IPS DF 19.7 (cell line): ENCODE measurements at regions not wholly inside any gene's neighbourhood (a gene's known extent, or its start where the extent isn't known, plus 50 kb on each side); places are given as distances from the start of the nearest gene placed in this dataset.

Experiments
- DNase-seq: peaks from one replicate; pipeline ENCODE4 v3.0.0-alpha.2; 2013; ENCODE audit warnings: low read depth, low spot score

DNA sequence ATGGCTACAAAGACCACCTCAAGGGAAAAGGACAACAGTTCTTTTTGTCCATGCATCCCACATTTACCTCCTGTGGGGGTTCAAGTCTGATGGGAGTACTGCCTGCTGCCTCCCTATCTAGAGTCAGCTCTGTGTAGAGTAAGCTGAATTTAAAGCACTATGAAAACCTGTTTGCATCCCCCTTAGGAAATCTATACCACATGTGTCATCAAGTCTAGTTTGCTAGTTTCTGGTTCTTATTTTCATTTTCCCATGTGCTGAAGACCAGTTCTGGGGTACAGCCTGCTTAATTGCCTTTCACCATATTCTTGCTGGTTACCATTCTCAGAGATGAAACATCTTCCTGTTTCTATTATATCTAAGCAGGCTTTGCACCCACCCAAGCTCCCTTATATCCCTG, 470.3 kb downstream of the MBD2 start:
- DNase-seq: no peak

DNA sequence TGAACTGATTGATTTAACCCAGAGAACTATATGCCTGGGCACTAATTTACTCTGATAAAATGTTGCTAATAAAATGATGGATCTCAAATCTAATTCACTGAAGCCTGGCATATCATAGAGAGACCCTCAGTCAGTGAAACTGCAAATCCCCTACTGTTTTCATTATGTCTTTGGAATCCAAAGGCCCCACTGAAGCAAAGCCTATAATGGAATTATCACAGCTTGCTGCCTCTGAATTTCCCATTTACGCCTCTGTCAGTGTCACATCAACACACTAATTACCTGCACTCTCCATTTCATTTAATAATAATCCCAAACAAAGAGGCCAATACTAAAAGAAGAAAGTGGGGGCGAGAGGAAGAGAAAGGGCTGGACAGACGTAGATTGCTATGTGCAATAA, 470.9 kb downstream of the MBD2 start:
- DNase-seq: no peak

- DNase-seq: no peak
Measured at GRCh38 chr18:53752781-53753367, 471.6 kb downstream of the MBD2 start.

DNA sequence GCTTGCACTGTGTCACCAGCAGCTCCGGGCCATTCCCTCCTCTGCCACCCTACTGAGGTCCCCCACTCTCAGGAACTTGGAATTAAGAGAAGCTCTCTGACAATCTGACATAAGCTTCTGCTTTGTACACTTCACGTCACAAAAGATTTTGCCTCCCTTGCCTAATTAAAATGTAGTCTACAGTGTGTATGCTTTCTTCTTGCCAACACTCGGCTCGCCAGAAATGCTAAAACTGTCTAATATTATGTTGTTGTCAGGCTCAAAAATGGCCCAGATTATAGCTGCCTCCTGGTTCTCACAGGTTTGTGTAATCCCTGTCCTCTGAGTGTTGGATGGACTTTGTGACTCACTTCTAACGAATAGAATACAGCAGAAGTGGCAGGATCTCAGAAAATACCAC, 474.7 kb downstream of the MBD2 start:
- DNase-seq: no peak

GRCh38 chr18:53747663-53748160, 476.8 kb downstream of the MBD2 start:
- DNase-seq: no peak

DNA sequence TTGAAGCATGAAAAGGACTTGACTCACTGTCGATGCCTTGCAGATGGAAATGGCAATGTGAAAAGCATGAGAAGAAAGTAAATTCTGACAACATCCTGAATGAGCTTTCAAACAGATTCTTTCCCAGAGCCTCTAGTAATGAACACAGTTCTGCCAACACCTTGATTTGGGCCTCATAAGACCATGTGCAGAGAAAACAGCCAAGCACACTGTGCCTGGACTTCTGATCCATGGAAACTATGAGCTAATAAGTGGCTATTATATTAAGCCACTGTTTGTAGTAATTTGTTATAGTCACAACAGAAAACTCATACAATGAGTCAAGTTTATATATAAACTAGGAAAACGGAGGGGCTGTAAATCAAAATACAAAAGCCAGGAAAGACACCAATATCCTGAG, 477.3 kb downstream of the MBD2 start:
- DNase-seq: no peak

GRCh38 chr18:53745986-53746385, 478.5 kb downstream of the MBD2 start:
- DNase-seq: no peak

DNA sequence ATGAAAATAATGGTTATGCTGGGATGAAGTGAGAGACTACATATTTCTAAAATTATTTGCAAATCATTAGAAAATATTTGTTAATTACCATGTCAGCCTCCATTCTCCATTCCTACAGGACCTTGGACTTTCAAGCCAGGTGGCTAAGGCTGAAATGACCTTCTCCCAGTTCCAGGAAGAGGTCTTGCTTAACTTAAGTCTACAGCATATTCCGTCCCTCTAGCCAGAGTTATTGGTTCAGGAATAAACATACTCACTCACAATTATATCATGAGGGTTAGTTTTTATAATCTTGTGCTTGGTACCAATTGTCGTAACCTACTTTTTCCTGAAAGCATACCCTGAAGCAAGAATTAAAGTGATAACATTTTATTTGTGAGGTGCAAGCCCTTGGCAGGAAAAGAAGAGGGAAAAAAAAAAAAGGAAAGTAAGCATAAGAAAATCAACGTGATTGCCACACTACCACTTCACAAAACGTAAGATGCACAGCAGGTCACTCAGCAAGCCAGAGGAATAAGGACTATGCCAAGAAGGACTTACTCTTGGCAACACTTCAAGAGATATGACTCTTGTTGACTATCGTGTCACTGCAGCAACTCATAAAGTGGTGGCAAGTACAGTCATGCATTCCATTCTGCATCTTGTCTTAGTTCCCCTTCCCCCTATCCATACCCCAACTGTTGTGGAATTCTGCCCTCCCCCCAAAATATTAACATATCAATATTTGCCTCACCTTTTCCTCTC, 479.1 kb downstream of the MBD2 start:
- DNase-seq: no peak

GRCh38 chr18:53739700-53740099, 484.8 kb downstream of the MBD2 start:
- DNase-seq: no peak

DNA sequence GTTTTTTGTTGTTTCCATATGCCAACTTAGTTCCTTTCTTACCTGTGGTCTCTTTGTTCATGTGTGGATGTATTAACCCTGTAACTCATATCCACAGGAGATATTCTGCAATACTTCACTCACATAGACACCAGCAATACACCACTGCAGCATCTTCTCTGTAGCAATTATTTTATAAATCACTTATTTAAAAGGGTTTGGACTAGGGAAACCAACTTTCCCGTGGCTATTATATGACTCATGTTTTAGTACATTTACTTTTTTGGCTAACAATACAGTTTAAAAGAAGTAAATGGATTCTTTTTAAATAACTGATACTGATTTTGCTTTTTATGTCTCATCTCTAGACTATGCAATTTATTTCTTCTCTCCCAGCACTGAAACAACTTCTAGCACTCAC, 488.9 kb downstream of the MBD2 start:
- DNase-seq: no peak

- no peak for DNase-seq
Measured at GRCh38 chr18:53715243-53715853, 509.1 kb downstream of the MBD2 start.

- DNase-seq: no peak
Measured at GRCh38 chr18:53710080-53710479, 514.4 kb downstream of the MBD2 start.

DNA sequence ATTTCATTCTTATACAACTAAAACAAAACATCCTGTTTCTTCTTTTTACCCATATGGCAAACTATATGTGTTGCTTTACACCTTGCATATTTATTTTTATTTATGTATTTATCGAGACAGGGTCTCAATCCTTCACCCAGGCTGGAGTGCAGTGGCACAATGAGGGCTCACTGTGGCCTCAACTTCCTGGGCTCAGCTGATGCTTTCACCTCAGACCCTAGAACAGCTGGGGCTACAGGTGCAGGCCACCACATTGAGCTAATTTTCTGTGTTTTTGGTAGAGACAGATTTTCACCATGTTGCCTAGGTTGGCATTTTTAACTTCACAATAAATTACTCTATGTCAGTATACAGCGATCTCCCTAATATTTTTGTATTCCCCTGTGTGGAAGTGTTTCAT, 522.0 kb downstream of the MBD2 start:
- no peak for DNase-seq

DNA sequence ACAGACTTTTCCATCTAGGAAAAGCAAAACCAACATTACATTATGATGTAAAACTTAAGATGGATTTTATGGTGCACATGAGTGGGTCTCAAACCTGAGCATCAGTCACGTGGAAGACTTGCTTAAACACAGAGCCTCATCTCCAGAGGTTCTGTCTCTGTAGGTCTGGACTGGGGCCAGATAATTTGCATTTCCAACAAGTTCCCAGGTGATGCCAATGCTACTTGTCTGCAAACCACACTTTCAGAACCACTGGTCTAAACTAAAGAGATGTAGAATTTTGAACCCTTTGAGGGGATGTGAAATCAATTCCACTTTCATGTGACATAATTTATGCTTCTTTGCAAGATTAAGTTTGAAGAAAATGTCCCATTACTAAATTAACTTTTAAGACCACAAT, 522.8 kb downstream of the MBD2 start:
- no peak for DNase-seq

DNA sequence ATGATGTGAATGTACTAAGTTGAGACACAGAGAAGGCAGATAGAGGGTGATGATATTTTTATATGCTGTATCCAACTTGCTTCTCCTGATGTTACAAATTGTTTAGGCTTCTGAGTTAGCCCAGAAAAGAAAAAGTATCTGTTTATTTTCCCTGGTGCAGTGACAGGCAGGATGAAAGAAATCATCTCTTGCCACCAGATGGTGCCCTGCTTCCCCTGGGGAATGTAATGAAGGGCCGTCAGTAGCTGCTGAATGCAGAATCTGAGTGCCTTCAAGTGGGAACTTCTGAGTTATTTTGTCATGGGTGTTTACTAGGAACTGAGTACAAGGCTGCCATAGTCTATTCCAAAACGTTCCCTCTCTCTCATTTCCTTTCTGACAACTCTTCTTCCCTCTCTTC, 525.6 kb downstream of the MBD2 start:
- DNase-seq: no peak

GRCh38 chr18:53689886-53690285, 534.6 kb downstream of the MBD2 start:
- no peak for DNase-seq

- no peak for DNase-seq
Measured at GRCh38 chr18:53686965-53687364, 537.5 kb downstream of the MBD2 start.

DNA sequence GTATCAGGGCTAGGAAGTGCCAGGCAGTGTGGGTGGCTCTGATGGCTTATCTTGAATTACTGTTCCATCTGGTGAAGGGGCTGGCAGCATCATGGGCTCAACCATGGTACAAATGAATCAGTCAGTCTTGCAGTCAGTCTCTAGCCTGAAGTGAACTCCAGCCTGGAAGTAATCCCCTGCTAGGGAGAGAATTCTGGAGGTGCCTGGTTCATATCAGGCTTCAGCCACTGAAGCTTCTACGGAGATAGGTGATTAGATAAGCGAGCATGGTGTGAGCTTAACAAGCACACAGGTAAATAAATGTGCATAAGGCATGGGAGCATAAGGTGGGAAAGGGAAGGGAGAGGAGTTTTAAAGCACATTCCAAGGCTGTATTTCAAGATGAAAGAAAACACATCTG, 541.7 kb downstream of the MBD2 start:
- DNase-seq: no peak

GRCh38 chr18:53677480-53677879, 547.0 kb downstream of the MBD2 start:
- DNase-seq: no peak

GRCh38 chr18:53665701-53666100, 558.8 kb downstream of the MBD2 start:
- no peak for DNase-seq

DNA sequence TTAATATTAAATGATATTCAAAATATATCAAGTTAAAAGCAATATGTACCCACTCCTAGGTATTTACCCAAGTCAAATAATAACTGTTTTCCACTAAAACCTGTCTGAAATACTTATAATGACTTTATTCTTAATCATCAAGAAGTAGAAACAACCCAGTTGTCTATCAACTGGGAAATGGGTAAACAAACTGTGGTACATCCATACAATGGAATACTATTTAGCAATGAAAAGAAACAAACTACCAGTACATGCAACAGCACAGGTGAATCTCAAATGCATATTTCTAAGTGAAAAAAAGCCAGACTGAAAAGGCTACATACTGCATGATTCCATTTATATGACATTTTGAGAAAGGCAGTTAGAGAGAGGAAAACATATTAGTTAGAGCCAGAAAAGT, 559.9 kb downstream of the MBD2 start:
- no peak for DNase-seq

- DNase-seq: no peak
Measured at GRCh38 chr18:53660306-53660705, 564.2 kb downstream of the MBD2 start.

- no peak for DNase-seq
Measured at GRCh38 chr18:53657257-53657656, 567.2 kb downstream of the MBD2 start.
